GM12873 (cell line): ENCODE measurements at regions not wholly inside any gene's neighbourhood (a gene's known extent, or its start where the extent isn't known, plus 50 kb on each side); places are given as distances from the start of the nearest gene placed in this dataset.

Source experiments
- CTCF ChIP-seq: IDR thresholded peaks from 2 replicates; pipeline ENCODE4 v1.5.1; 2012; ENCODE audit warnings: low read depth, mild to moderate bottlenecking, moderate library complexity, low read length, control low read depth; ENCODE audit not compliant: insufficient read depth; ENCODE audit errors: missing control alignments

- no peak for TF ChIP-seq CTCF
Observed at GRCh38 chr6:147716434-147716833, 207.9 kb downstream of the SAMD5 start.

GRCh38 chr6:147717991-147718390 lies 209.5 kb downstream of the SAMD5 start:
- no peak for TF ChIP-seq CTCF

- no peak for TF ChIP-seq CTCF
Observed at GRCh38 chr6:147722158-147722557, 213.7 kb downstream of the SAMD5 start.

GRCh38 chr6:147724454-147724853 lies 216.0 kb downstream of the SAMD5 start:
- TF ChIP-seq CTCF, result no peak

- no peak for TF ChIP-seq CTCF
Observed at GRCh38 chr6:147726342-147726741, 217.9 kb downstream of the SAMD5 start.

- no peak for TF ChIP-seq CTCF
Observed at GRCh38 chr6:147728903-147729302, 220.4 kb downstream of the SAMD5 start.

GRCh38 chr6:147733686-147734085 lies 225.2 kb downstream of the SAMD5 start:
- no peak for TF ChIP-seq CTCF

GRCh38 chr6:147734151-147734550 lies 225.7 kb downstream of the SAMD5 start:
- no peak for TF ChIP-seq CTCF
